Loucy (cell line): ENCODE measurements at regions not wholly inside any gene's neighbourhood (a gene's known extent, or its start where the extent isn't known, plus 50 kb on each side); places are given as distances from the start of the nearest gene placed in this dataset.

Source experiments
- H2AFZ ChIP-seq: fragments of 200-600 bp; sonication (generic); 2 replicates; pipeline ENCODE4 v1.6.0; 2016; ENCODE audit warnings: antibody characterized with exemption, mild to moderate bottlenecking, low read length, moderate library complexity
- H3F3A ChIP-seq: fragments of 200-600 bp; 2 replicates; pipeline ENCODE4 v1.6.0; 2016; ENCODE audit warnings: antibody characterized with exemption, low read depth, mild to moderate bottlenecking
- H3K27me3 ChIP-seq: fragments of 200-600 bp; sonication (generic); 2 replicates; pipeline ENCODE4 v1.6.1; 2014; ENCODE audit warnings: low read length, mild to moderate bottlenecking; ENCODE audit not compliant: insufficient read depth, poor library complexity, severe bottlenecking
- H3K36me3 ChIP-seq: fragments of 200-600 bp; sonication (generic); 2 replicates; pipeline ENCODE4 v1.6.1; 2016; ENCODE audit warnings: low read length; ENCODE audit not compliant: insufficient read depth
- H3K4me1 ChIP-seq: fragments of 200-600 bp; sonication (generic); 2 replicates; pipeline ENCODE4 v1.5.1; 2014; ENCODE audit warnings: low read length, mild to moderate bottlenecking; ENCODE audit not compliant: insufficient read depth, poor library complexity, severe bottlenecking
- H3K4me2 ChIP-seq: fragments of 200-600 bp; sonication (generic); 2 replicates; pipeline ENCODE4 v1.6.0; 2014; ENCODE audit warnings: antibody characterized with exemption, low read length, low read depth, mild to moderate bottlenecking; ENCODE audit not compliant: poor library complexity, severe bottlenecking
- H3K4me3 ChIP-seq: fragments of 200-600 bp; sonication (generic); 2 replicates; pipeline ENCODE4 v1.5.1; 2014; ENCODE audit warnings: low read length, mild to moderate bottlenecking, mixed read lengths; ENCODE audit not compliant: poor library complexity, severe bottlenecking
- H3K79me2 ChIP-seq: fragments of 200-600 bp; sonication (generic); 2 replicates; pipeline ENCODE4 v1.6.1; 2014; ENCODE audit warnings: low read length; ENCODE audit not compliant: insufficient read depth
- H3K9ac ChIP-seq: fragments of 200-600 bp; sonication (generic); 2 replicates; pipeline ENCODE4 v1.6.0; 2014; ENCODE audit warnings: mild to moderate bottlenecking, low read depth, low read length, moderate library complexity; ENCODE audit not compliant: poor library complexity, severe bottlenecking
- H3K9me2 ChIP-seq: fragments of 200-600 bp; sonication (generic); replicated peaks from 2 replicates; pipeline ENCODE4 v1.6.1; 2016; ENCODE audit warnings: low read depth, low read length, mixed read lengths
- H3K9me3 ChIP-seq: fragments of 200-600 bp; sonication (generic); 2 replicates; pipeline ENCODE4 v1.6.1; 2014; ENCODE audit warnings: mild to moderate bottlenecking, antibody characterized with exemption, low read length, low read depth; ENCODE audit not compliant: insufficient read depth
- H4K20me1 ChIP-seq: fragments of 200-600 bp; sonication (generic); 2 replicates; pipeline ENCODE4 v1.6.0; 2014; ENCODE audit warnings: antibody characterized with exemption, low read length, mild to moderate bottlenecking; ENCODE audit not compliant: insufficient read depth, poor library complexity, severe bottlenecking
- EZH2phosphoT487 ChIP-seq: fragments of 200-600 bp; IDR thresholded peaks from 2 replicates; pipeline ENCODE4 v1.6.1; 2018; ENCODE audit warnings: antibody characterized with exemption, mild to moderate bottlenecking, moderate library complexity, borderline replicate concordance
- TF ChIP-seq, protein P1 (sequence below): fragments of 200-600 bp; sonication (generic); conservative IDR thresholded peaks from 2 replicates; pipeline ENCODE4 v1.5.1; 2014; ENCODE audit warnings: mild to moderate bottlenecking, antibody characterized with exemption, low read length

DNA sequence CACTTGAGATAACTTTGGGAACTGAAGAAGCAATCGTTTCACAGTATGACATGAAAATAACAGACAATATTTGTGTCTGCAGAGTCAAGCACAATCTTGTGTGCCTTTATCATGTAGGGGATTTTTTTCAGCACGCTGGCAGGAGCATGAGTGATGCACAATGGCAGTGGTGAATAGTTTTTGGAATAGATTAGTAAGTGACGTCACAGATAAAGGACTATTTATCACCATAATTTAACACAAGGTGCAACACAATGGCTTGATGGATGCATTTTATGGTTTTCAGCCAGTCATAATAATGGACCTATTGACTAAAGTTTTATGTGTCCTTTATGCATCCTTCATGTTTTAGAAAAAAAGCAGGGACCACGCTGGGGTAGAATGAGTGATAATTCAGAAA lies 559.8 kb upstream of the FANCL start:
- Histone ChIP-seq H3K4me1 (peaks cover 14% of the 10 kb centered on the region), H4K20me1 (no peaks in the 10 kb centered on the region), H3K9me2 (no peaks in the 10 kb centered on the region), H3K9me3 (no peaks in the 10 kb centered on the region), H2AFZ (no peak overlapping the region), H3K9ac (no peak overlapping the region), H3K36me3 (no peaks in the 10 kb centered on the region), H3K4me2 (no peak overlapping the region), H3K4me3 (no peak overlapping the region), H3K27me3 (no peaks in the 10 kb centered on the region), H3F3A (no peaks in the 10 kb centered on the region), H3K79me2 (no peaks in the 10 kb centered on the region)
- TF ChIP-seq, protein P1, sequence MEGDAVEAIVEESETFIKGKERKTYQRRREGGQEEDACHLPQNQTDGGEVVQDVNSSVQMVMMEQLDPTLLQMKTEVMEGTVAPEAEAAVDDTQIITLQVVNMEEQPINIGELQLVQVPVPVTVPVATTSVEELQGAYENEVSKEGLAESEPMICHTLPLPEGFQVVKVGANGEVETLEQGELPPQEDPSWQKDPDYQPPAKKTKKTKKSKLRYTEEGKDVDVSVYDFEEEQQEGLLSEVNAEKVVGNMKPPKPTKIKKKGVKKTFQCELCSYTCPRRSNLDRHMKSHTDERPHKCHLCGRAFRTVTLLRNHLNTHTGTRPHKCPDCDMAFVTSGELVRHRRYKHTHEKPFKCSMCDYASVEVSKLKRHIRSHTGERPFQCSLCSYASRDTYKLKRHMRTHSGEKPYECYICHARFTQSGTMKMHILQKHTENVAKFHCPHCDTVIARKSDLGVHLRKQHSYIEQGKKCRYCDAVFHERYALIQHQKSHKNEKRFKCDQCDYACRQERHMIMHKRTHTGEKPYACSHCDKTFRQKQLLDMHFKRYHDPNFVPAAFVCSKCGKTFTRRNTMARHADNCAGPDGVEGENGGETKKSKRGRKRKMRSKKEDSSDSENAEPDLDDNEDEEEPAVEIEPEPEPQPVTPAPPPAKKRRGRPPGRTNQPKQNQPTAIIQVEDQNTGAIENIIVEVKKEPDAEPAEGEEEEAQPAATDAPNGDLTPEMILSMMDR, result no peak
- TF ChIP-seq EZH2phosphoT487, result no peak

DNA sequence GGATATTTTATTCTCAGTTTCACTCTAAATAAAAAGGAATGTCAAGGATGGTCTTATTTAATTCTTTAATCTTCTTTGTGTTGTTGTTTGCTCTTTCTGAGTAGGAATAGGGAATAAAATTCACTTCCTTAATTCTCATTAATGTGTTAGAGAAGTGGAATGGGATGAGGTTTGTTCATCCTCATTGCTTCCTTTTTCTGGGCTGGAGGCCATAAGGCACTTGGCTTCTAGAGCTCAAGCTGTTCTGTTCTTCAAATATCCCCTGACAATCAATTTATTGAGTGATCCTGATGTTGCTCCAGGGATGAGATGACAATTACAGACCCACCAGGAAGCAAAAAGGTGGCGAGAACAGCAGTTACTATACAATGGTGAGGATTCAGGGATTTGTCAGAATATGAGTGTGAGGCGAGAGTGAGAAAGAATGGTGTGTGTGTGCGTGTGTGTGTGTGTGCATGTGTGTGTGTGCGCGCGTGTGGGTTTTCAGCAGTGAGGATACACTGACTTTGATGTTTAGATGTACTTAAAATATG lies 557.6 kb upstream of the FANCL start:
- H3K27me3 ChIP-seq, result no peaks in the 10 kb centered on the region
- no peak overlapping the region for H3K4me2 ChIP-seq
- H3K9me2 ChIP-seq, result no peaks in the 10 kb centered on the region
- H4K20me1 ChIP-seq, result no peaks in the 10 kb centered on the region
- H3K9ac ChIP-seq, result no peak overlapping the region
- no peaks in the 10 kb centered on the region for H3K36me3 ChIP-seq
- TF ChIP-seq EZH2phosphoT487, result no peak
- TF ChIP-seq, protein P1, result no peak
- no peaks in the 10 kb centered on the region for H3F3A ChIP-seq
- no peaks in the 10 kb centered on the region for H3K9me3 ChIP-seq
- H3K4me3 ChIP-seq, result no peak overlapping the region
- peaks cover 15% of the 10 kb centered on the region for H3K4me1 ChIP-seq
- H2AFZ ChIP-seq, result no peak overlapping the region
- H3K79me2 ChIP-seq, result no peaks in the 10 kb centered on the region

DNA sequence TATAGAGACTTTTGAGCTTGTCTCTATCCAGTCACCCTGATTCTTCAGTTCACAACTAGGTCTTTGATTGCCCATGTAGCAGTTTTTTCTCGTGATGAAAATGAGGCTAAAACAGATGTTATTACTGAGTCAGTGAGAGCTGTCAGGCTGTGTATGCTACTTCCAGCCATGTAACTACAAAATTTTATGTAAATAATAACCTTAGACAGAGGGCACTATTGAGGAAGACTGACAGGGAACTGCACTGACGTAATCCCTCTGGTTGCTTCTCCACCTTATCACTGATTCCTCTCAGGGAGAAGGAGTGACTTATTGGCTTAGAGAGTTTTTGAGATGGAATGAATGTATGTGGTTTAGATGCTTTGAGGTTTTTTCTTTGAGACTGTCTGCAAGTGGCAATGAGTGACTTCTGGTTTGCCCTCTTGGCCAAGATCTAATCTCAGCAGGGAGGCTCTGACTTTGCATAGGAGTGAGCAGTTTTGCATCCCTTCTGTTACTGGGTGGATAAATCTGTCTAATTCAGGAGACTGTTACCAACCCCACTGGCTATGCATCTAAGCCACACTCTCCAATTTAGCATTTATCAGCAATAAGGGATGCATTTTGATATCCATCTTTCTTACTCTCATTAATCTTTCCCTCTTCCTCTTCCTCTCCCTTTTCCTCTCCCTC lies 555.2 kb upstream of the FANCL start:
- H3K9me2 ChIP-seq, result no peaks in the 10 kb centered on the region
- peaks cover 15% of the 10 kb centered on the region for H3K4me1 ChIP-seq
- H3K9me3 ChIP-seq, result no peaks in the 10 kb centered on the region
- H3K4me3 ChIP-seq, result no peak overlapping the region
- no peaks in the 10 kb centered on the region for H3K36me3 ChIP-seq
- H2AFZ ChIP-seq, result no peak overlapping the region
- H3K4me2 ChIP-seq, result no peak overlapping the region
- no peaks in the 10 kb centered on the region for H3K27me3 ChIP-seq
- H3F3A ChIP-seq, result no peaks in the 10 kb centered on the region
- no peak for TF ChIP-seq EZH2phosphoT487
- TF ChIP-seq, protein P1, result no peak
- no peak overlapping the region for H3K9ac ChIP-seq
- no peaks in the 10 kb centered on the region for H4K20me1 ChIP-seq
- no peaks in the 10 kb centered on the region for H3K79me2 ChIP-seq
